Mesodermal cell (in vitro differentiated cells): ENCODE measurements at regions not wholly inside any gene's neighbourhood (a gene's known extent, or its start where the extent isn't known, plus 50 kb on each side); places are given as distances from the start of the nearest gene placed in this dataset.

ENCODE experiments used
- H3K27ac ChIP-seq: 2 replicates; pipeline ENCODE4 v1.7.0; 2013; ENCODE audit warnings: mild to moderate bottlenecking, low read depth, low read length, moderate library complexity; ENCODE audit not compliant: severe bottlenecking
- H3K36me3 ChIP-seq: 2 replicates; pipeline ENCODE4 v1.7.1; 2013; ENCODE audit warnings: mild to moderate bottlenecking, low read length, moderate library complexity; ENCODE audit not compliant: control insufficient read depth, insufficient read depth
- H3K4me1 ChIP-seq: one replicate; pipeline ENCODE4 v1.7.1; 2013; ENCODE audit warnings: mild to moderate bottlenecking, low read length; ENCODE audit not compliant: insufficient read depth, control insufficient read depth, poor library complexity, severe bottlenecking
- H3K4me3 ChIP-seq: 2 replicates; pipeline ENCODE4 v1.7.0; 2013; ENCODE audit warnings: low read length, control low read depth, mild to moderate bottlenecking; ENCODE audit not compliant: insufficient read depth, poor library complexity, severe bottlenecking; ENCODE audit errors: extremely low read depth
- H3K9me3 ChIP-seq: 2 replicates; pipeline ENCODE4 v1.7.1; 2013; ENCODE audit warnings: mild to moderate bottlenecking, low read length, moderate library complexity; ENCODE audit not compliant: control insufficient read depth
- WGBS, 2 experiments: methylation state at CpG; one replicate each; pipeline ENCODE4 v1.1.5; 2013; ENCODE audit warnings: missing lambda C conversion rate in 2 of 2; ENCODE audit not compliant: insufficient coverage in 2 of 2; 5-methylcytosine and 5-hydroxymethylcytosine counted together

- H3K27ac ChIP-seq: no peak overlapping the region
- WGBS, 2 experiments: no CpG with 5 or more reads among the region's 5 CpGs
- H3K36me3 ChIP-seq: no peaks in the 10 kb centered on the region
- H3K4me1 ChIP-seq: no peaks in the 10 kb centered on the region
- no peaks in the 10 kb centered on the region for H3K9me3 ChIP-seq
- no peak overlapping the region for H3K4me3 ChIP-seq
Measured at GRCh38 chr11:29368126-29368525, 648.7 kb downstream of the KCNA4 start.

- Histone ChIP-seq H3K4me1 (no peaks in the 10 kb centered on the region), H3K36me3 (no peaks in the 10 kb centered on the region), H3K4me3 (no peak overlapping the region), H3K9me3 (no peaks in the 10 kb centered on the region), H3K27ac (no peak overlapping the region)
- 71 to 90% methylated on average over 1 to 2 of the region's 2 CpGs for WGBS, 2 experiments
Measured at GRCh38 chr11:29364006-29364405, 652.8 kb downstream of the KCNA4 start.

- no peaks in the 10 kb centered on the region for H3K36me3 ChIP-seq
- no peak overlapping the region for H3K27ac ChIP-seq
- no peaks in the 10 kb centered on the region for H3K9me3 ChIP-seq
- H3K4me1 ChIP-seq: no peaks in the 10 kb centered on the region
- no peak overlapping the region for H3K4me3 ChIP-seq
- no CpG with 5 or more reads among the region's 1 CpG for WGBS, 2 experiments
Measured at GRCh38 chr11:29361369-29361768, 655.5 kb downstream of the KCNA4 start.

GRCh38 chr11:29353833-29354232 lies 663.0 kb downstream of the KCNA4 start:
- no peaks in the 10 kb centered on the region for H3K36me3 ChIP-seq
- no CpG with 5 or more reads among the region's 1 CpG for WGBS, 2 experiments
- H3K4me1 ChIP-seq: no peaks in the 10 kb centered on the region
- H3K9me3 ChIP-seq: no peaks in the 10 kb centered on the region
- H3K4me3 ChIP-seq: no peak overlapping the region
- no peak overlapping the region for H3K27ac ChIP-seq

GRCh38 chr11:29352273-29352795 lies 664.5 kb downstream of the KCNA4 start:
- Histone ChIP-seq H3K27ac (no peak overlapping the region), H3K9me3 (no peaks in the 10 kb centered on the region), H3K4me3 (no peak overlapping the region), H3K36me3 (no peaks in the 10 kb centered on the region), H3K4me1 (no peaks in the 10 kb centered on the region)
- 72 to 88% methylated on average over 1 to 2 of the region's 3 CpGs for WGBS, 2 experiments

- H3K4me3 ChIP-seq: no peak overlapping the region
- H3K27ac ChIP-seq: no peak overlapping the region
- H3K4me1 ChIP-seq: no peaks in the 10 kb centered on the region
- no peaks in the 10 kb centered on the region for H3K9me3 ChIP-seq
- no peaks in the 10 kb centered on the region for H3K36me3 ChIP-seq
- WGBS, 2 experiments: 91% methylated on average over 1 of the region's 1 CpG; no CpG with 5 or more reads in 1 of the 2 experiments
Measured at GRCh38 chr11:29351301-29351873, 665.4 kb downstream of the KCNA4 start.

GRCh38 chr11:29343465-29344333 lies 673.1 kb downstream of the KCNA4 start:
- Histone ChIP-seq H3K4me1 (no peaks in the 10 kb centered on the region), H3K27ac (no peak overlapping the region), H3K9me3 (no peaks in the 10 kb centered on the region), H3K36me3 (no peaks in the 10 kb centered on the region), H3K4me3 (no peak overlapping the region)
- WGBS, 2 experiments: 60 to 78% methylated on average over 3 to 7 of the region's 8 CpGs

- Histone ChIP-seq H3K27ac (no peak overlapping the region), H3K36me3 (no peaks in the 10 kb centered on the region), H3K4me3 (no peak overlapping the region), H3K4me1 (peaks cover 4% of the 10 kb centered on the region), H3K9me3 (no peaks in the 10 kb centered on the region)
- 85 to 89% methylated on average over 5 to 6 of the region's 8 CpGs for WGBS, 2 experiments
Measured at GRCh38 chr11:29336727-29337575, 679.9 kb downstream of the KCNA4 start.

- no peaks in the 10 kb centered on the region for H3K36me3 ChIP-seq
Measured at GRCh38 chr11:29334776-29335130, 682.1 kb downstream of the KCNA4 start.

GRCh38 chr11:29333993-29334775 lies 682.6 kb downstream of the KCNA4 start:
- Histone ChIP-seq H3K9me3 (no peaks in the 10 kb centered on the region), H3K4me3 (no peak overlapping the region), H3K36me3 (no peaks in the 10 kb centered on the region), H3K4me1 (peaks cover 4% of the 10 kb centered on the region), H3K27ac (no peak overlapping the region)
- WGBS, 2 experiments: 100% methylated on average over 1 of the region's 5 CpGs; no CpG with 5 or more reads in 1 of the 2 experiments

More at GRCh38 chr11:29334776-29335130, 682.1 kb downstream of the KCNA4 start:
- no peak overlapping the region for H3K27ac ChIP-seq
- H3K4me3 ChIP-seq: no peak overlapping the region
- H3K4me1 ChIP-seq: peaks cover 4% of the 10 kb centered on the region
- no CpG with 5 or more reads among the region's 1 CpG for WGBS, 2 experiments
- H3K9me3 ChIP-seq: no peaks in the 10 kb centered on the region
